WTC11 (cell line): ENCODE measurements at regions not wholly inside any gene's neighbourhood (a gene's known extent, or its start where the extent isn't known, plus 50 kb on each side); places are given as distances from the start of the nearest gene placed in this dataset.

ENCODE experiments used
- ATAC-seq: fragments of 200-7000 bp; cut with Tn5 transposase; 2 replicates; pipeline ENCODE4 v1.10.0; 2021; ENCODE audit warnings: mild to moderate bottlenecking, moderate library complexity
- CTCF ChIA-PET: fragments of 300-600 bp; sonication (Branson Sonifier 250); formaldehyde crosslinking; loops from one replicate; lab custom pipeline; 2021; ENCODE audit warnings: antibody characterized with exemption; lab: Charles Lee
- POLR2A ChIA-PET: fragments of 350-600 bp; sonication (Branson Sonifier 250); formaldehyde crosslinking; loops from one replicate; lab custom pipeline; 2021; ENCODE audit warnings: antibody characterized with exemption; lab: Charles Lee
- DNase-seq: peaks from one replicate; pipeline ENCODE4 v3.0.0; 2021; ENCODE audit warnings: low spot score
- H3K27ac Mint-ChIP-seq: 2 replicates; pipeline ENCODE4 v1.8.0; 2021; ENCODE audit warnings: mixed read lengths
- H3K27me3 Mint-ChIP-seq: 2 replicates; pipeline ENCODE4 v1.8.0; 2021; ENCODE audit warnings: low read depth, mild to moderate bottlenecking, moderate library complexity, mixed read lengths
- H3K36me3 Mint-ChIP-seq: 2 replicates; pipeline ENCODE4 v1.8.0; 2021; ENCODE audit warnings: mixed read lengths
- H3K4me1 Mint-ChIP-seq: 2 replicates; pipeline ENCODE4 v1.8.0; 2022; ENCODE audit warnings: mixed read lengths
- H3K4me3 Mint-ChIP-seq: 2 replicates; pipeline ENCODE4 v1.8.0; 2021; ENCODE audit warnings: mild to moderate bottlenecking, moderate library complexity, mixed read lengths
- H3K9me3 Mint-ChIP-seq: 2 replicates; pipeline ENCODE4 v1.8.0; 2021; ENCODE audit warnings: mixed read lengths
- CBFB ChIP-seq: sonication (generic); formaldehyde crosslinking; IDR thresholded peaks from 2 replicates; pipeline ENCODE4 v1.8.1; 2022; ENCODE audit warnings: mild to moderate bottlenecking, low read depth, missing genetic modification reagents
- FOXK1 ChIP-seq: sonication (generic); formaldehyde crosslinking; IDR thresholded peaks from 2 replicates; pipeline ENCODE4 v1.8.0; 2022; ENCODE audit warnings: mild to moderate bottlenecking, moderate library complexity, missing genetic modification reagents
- FOXP1 ChIP-seq: sonication (generic); formaldehyde crosslinking; IDR thresholded peaks from 2 replicates; pipeline ENCODE4 v1.8.0; 2022; ENCODE audit warnings: missing genetic modification reagents, mild to moderate bottlenecking, moderate library complexity, borderline replicate concordance
- FOXP4 ChIP-seq: sonication (generic); formaldehyde crosslinking; IDR thresholded peaks from 2 replicates; pipeline ENCODE4 v1.8.0; 2022; ENCODE audit warnings: mild to moderate bottlenecking, missing genetic modification reagents
- HMGXB4 ChIP-seq: sonication (generic); formaldehyde crosslinking; IDR thresholded peaks from 2 replicates; pipeline ENCODE4 v1.8.1; 2023; ENCODE audit warnings: mild to moderate bottlenecking, moderate library complexity, missing genetic modification reagents
- IRF1 ChIP-seq: sonication (generic); formaldehyde crosslinking; IDR thresholded peaks from 2 replicates; pipeline ENCODE4 v1.8.0; 2023; ENCODE audit warnings: missing genetic modification reagents
- IRF2 ChIP-seq: sonication (generic); formaldehyde crosslinking; IDR thresholded peaks from 2 replicates; pipeline ENCODE4 v1.8.0; 2022; ENCODE audit warnings: low read depth, missing genetic modification reagents, borderline replicate concordance
- MXD4 ChIP-seq: fragments of 250-450 bp; sonication (Bioruptor Pico); IDR thresholded peaks from 2 replicates; pipeline ENCODE4 v1.8.0; 2021; ENCODE audit warnings: mild to moderate bottlenecking, moderate library complexity, borderline replicate concordance
- PREB ChIP-seq: sonication (generic); formaldehyde crosslinking; IDR thresholded peaks from 2 replicates; pipeline ENCODE4 v1.8.1; 2022; ENCODE audit warnings: mild to moderate bottlenecking, missing genetic modification reagents, moderate library complexity, borderline replicate concordance
- TEAD4 ChIP-seq: sonication (generic); formaldehyde crosslinking; IDR thresholded peaks from 2 replicates; pipeline ENCODE4 v1.8.0; 2022; ENCODE audit warnings: mild to moderate bottlenecking, missing genetic modification reagents
- ZBTB43 ChIP-seq: sonication (generic); formaldehyde crosslinking; IDR thresholded peaks from 2 replicates; pipeline ENCODE4 v1.8.1; 2023; ENCODE audit warnings: mild to moderate bottlenecking, missing genetic modification reagents
- ZNF138 ChIP-seq: sonication (generic); formaldehyde crosslinking; conservative IDR thresholded peaks from 2 replicates; pipeline ENCODE4 v1.8.1; 2022; ENCODE audit warnings: mild to moderate bottlenecking, moderate library complexity, missing genetic modification reagents
- ZNF281 ChIP-seq: sonication (generic); formaldehyde crosslinking; IDR thresholded peaks from 2 replicates; pipeline ENCODE4 v1.8.0; 2023; ENCODE audit warnings: mild to moderate bottlenecking, missing genetic modification reagents
- ZNF416 ChIP-seq: fragments of 250-450 bp; sonication (Bioruptor Pico); IDR thresholded peaks from 2 replicates; pipeline ENCODE4 v1.9.0; 2021; ENCODE audit warnings: mild to moderate bottlenecking, inconsistent platforms
- ZNF423 ChIP-seq: fragments of 250-450 bp; sonication (Bioruptor Pico); IDR thresholded peaks from 2 replicates; pipeline ENCODE4 v2.1.2; 2022; ENCODE audit warnings: mild to moderate bottlenecking, moderate library complexity
- ZNF425 ChIP-seq: fragments of 250-450 bp; sonication (Bioruptor Pico); conservative IDR thresholded peaks from 2 replicates; pipeline ENCODE4 v1.9.0; 2021; ENCODE audit warnings: mild to moderate bottlenecking
- ZNF671 ChIP-seq: fragments of 250-450 bp; sonication (Bioruptor Pico); IDR thresholded peaks from 2 replicates; pipeline ENCODE4 v1.8.0; 2021; ENCODE audit warnings: mild to moderate bottlenecking

GRCh38 chr4:121269001-121269400 is 104.9 kb upstream of the TNIP3 start (continued):
- TF ChIP-seq ZNF281 (no peak), MXD4 (no peak), ZBTB43 (CRISPR knock-in tag) (no peak), ZNF423 (CRISPR knock-in tag) (no peak)

- POLR2A ChIA-PET: no interaction called here
- no peak for DNase-seq
- Mint-ChIP-seq H3K27ac (no peak overlapping the region), H3K4me3 (no peak overlapping the region), H3K36me3 (no peaks in the 10 kb centered on the region), H3K4me1 (peaks cover 72% of the 10 kb centered on the region), H3K9me3 (no peaks in the 10 kb centered on the region), H3K27me3 (peaks cover 4% of the 10 kb centered on the region; the same call in 1 of the 2 replicates)
- ATAC-seq: no peak
- CTCF ChIA-PET: no interaction called here
- no peak for TF ChIP-seq ZNF671 (CRISPR knock-in tag)
- no peak for TF ChIP-seq IRF2 (CRISPR knock-in tag)
- TF ChIP-seq FOXK1 (CRISPR knock-in tag): no peak
- no peak for TF ChIP-seq HMGXB4 (CRISPR knock-in tag)
- no peak for TF ChIP-seq ZNF416 (CRISPR knock-in tag)
- TF ChIP-seq TEAD4: no peak
- no peak for TF ChIP-seq ZNF138 (CRISPR knock-in tag)
- no peak for TF ChIP-seq FOXP1 (CRISPR knock-in tag)
- TF ChIP-seq IRF1 (CRISPR knock-in tag): no peak
- no peak for TF ChIP-seq ZNF425 (CRISPR knock-in tag)
- no peak for TF ChIP-seq FOXP4 (CRISPR knock-in tag)
- no peak for TF ChIP-seq CBFB (CRISPR knock-in tag)
- TF ChIP-seq PREB: no peak
These were observed 102.9 kb upstream of the TNIP3 start for GRCh38 chr4:121266982-121267381.
